Brain microvascular endothelial cell (primary cell): ENCODE measurements at regions not wholly inside any gene's neighbourhood (a gene's known extent, or its start where the extent isn't known, plus 50 kb on each side); places are given as distances from the start of the nearest gene placed in this dataset.
A peak's percentile ranks its signal among the peaks of the same experiment; 100 is the strongest.

ENCODE experiments used
- DNase-seq: peaks from one replicate; pipeline ENCODE4 v3.0.0-alpha.2; 2020
- H3K27ac ChIP-seq: fragments of 250-450 bp; sonication (Bioruptor Pico); 2 replicates; pipeline ENCODE4 v1.5.1; 2020; ENCODE audit warnings: mild to moderate bottlenecking, moderate library complexity
- H3K27me3 ChIP-seq: fragments of 250-450 bp; sonication (Bioruptor Pico); replicated peaks from 2 replicates; pipeline ENCODE4 v1.5.1; 2020; ENCODE audit warnings: mild to moderate bottlenecking
- H3K36me3 ChIP-seq: fragments of 250-450 bp; sonication (Bioruptor Pico); replicated peaks from 2 replicates; pipeline ENCODE4 v1.5.1; 2020; ENCODE audit warnings: mild to moderate bottlenecking
- H3K4me3 ChIP-seq: 2 replicates; pipeline ENCODE4 v1.5.1; 2011; ENCODE audit warnings: low read depth, mild to moderate bottlenecking, control low read depth, low read length, moderate library complexity
- in situ Hi-C: cut with HindIII; loops from 2 replicates; pipeline ENCODE4 v1.10.0; 2017; ENCODE audit warnings: low sequenced_read_pairs, low pct_ligation_motif_present
- TF ChIP-seq, protein P1 (sequence below): IDR thresholded peaks from 2 replicates; pipeline ENCODE4 v1.5.1; 2011; ENCODE audit warnings: low read depth, mild to moderate bottlenecking, moderate library complexity, low read length, control low read depth, inconsistent platforms; ENCODE audit errors: missing control alignments

DNA sequence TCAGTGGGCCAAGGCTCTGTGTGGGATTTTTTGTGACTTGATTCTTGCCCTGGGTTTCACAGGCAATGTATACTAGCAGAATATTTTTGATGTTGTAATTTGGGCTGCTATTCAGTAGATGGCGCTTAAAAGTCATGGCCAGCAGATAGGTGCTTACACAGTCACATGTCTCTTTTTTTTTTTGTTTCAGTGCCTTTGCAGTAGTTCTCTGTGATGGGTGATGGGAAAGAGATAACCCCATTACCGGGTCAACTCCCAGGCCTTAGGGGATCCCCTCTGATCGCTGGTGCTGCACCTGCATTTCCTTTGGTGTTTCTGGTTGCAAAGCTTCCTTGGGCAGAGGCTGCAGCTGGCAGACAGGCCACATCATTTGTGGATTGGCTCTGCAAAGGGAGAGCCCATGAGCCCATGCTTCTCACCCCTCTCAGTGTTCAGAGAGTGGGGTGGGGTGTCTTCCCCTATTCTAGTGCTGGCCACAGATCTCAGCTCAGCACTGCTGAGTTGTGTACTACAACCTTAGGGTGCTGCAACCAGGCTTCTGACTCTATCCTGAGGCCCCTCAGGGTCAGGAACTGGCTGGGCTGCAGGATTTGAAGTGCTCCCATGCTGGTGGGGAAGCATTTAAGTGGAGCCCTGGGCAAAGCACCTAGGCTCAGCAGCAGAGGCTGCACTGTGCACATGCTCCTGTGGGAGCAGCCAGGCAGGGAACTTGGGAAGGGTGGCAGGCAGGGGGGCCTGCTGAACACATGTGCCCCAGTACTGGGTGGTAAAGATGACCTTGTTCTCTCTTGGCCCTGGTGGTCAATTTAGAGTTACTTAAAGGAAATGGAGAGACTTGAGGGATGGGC is 219.8 kb upstream of the SPHKAP start:
- in situ Hi-C loops = no loop called here
- no peak overlapping the region for H3K27ac ChIP-seq
- H3K27me3 ChIP-seq = no peaks in the 10 kb centered on the region
- TF ChIP-seq, protein P1, sequence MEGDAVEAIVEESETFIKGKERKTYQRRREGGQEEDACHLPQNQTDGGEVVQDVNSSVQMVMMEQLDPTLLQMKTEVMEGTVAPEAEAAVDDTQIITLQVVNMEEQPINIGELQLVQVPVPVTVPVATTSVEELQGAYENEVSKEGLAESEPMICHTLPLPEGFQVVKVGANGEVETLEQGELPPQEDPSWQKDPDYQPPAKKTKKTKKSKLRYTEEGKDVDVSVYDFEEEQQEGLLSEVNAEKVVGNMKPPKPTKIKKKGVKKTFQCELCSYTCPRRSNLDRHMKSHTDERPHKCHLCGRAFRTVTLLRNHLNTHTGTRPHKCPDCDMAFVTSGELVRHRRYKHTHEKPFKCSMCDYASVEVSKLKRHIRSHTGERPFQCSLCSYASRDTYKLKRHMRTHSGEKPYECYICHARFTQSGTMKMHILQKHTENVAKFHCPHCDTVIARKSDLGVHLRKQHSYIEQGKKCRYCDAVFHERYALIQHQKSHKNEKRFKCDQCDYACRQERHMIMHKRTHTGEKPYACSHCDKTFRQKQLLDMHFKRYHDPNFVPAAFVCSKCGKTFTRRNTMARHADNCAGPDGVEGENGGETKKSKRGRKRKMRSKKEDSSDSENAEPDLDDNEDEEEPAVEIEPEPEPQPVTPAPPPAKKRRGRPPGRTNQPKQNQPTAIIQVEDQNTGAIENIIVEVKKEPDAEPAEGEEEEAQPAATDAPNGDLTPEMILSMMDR = no peak
- H3K36me3 ChIP-seq = no peaks in the 10 kb centered on the region
- DNase-seq = peak; percentile 22
- H3K4me3 ChIP-seq = no peak overlapping the region

DNA sequence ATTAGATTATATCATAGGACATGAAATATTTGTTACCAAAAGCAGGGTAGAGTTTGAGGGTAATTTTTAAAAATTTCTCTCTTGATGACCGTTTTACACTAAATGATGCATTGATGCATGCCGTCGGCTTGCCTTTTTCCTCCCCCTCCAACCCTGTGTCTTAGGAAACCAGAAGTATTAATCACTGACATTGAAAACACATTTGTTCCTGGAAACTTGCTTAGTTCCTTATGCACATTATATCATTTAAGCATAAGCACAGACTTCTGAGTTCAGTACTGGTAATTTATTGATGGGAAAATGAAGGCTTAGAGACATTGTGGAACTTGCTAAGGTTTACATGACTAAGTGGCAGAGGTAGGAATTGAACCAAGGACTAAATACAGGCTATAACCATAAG is 206.3 kb upstream of the SPHKAP start:
- Histone ChIP-seq H3K27ac (no peak overlapping the region), H3K4me3 (no peak overlapping the region), H3K27me3 (no peaks in the 10 kb centered on the region), H3K36me3 (no peaks in the 10 kb centered on the region)
- in situ Hi-C loops = no loop called here
- no peak for DNase-seq
- TF ChIP-seq, protein P1 = no peak

DNA sequence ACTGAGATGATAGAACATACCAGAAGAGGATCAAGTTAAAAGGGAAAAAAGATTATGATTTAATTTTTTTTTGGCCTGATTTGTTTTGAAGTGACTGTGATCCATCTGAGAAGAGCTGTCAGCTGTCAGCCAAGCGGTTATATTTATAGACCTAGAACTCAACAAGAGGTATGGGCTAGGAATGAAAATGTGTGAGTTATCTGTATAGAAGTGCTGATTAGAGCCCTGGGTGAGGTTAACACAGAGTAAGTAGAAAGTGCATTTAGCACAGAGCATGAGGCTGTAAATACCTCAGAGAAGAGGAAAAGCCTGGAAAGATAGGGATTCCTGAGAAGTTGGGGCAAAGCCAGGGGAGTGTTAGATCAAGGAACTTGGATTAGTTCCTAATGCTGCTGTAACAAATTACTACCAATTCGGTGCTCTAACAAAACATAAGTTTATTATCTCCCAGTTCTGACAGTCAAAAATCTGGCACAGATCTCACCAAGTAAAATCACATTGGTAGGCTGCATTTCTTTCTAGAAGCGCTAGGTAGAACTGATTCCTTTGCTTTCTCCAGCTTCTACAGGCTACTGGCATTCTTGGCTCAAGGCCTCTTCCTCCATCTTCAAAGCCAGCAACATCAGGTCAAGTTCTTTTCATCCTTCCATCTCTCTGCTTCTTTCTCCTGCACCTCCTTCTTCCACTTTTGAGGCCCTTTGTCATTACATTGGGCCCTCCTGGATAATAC is 197.4 kb upstream of the SPHKAP start:
- no peaks in the 10 kb centered on the region for H3K36me3 ChIP-seq
- no peaks in the 10 kb centered on the region for H3K27me3 ChIP-seq
- TF ChIP-seq, protein P1 = no peak
- H3K4me3 ChIP-seq = no peak overlapping the region
- no peak overlapping the region for H3K27ac ChIP-seq
- no peak for DNase-seq
- in situ Hi-C loops = no loop called here

DNA sequence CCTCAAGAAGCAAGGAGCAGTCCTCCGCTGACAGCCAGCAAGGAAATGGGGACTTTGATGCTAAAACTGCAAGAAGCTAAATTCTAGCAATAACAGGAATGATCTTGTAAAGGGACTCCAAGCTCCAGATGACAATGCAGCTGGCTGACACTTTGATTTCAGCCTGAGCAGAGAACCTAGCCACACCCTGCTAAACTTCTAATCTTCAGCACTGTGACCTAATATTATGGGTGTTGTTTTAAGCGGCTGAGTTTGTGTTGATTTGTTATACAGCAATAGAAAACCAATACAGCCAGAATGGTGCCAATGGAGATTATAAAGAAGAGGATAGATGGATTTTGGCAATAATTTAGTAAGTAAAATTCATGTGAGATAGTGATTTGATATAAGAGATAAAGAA is 196.7 kb upstream of the SPHKAP start:
- no peaks in the 10 kb centered on the region for H3K36me3 ChIP-seq
- H3K4me3 ChIP-seq = no peak overlapping the region
- in situ Hi-C loops = no loop called here
- H3K27ac ChIP-seq = no peak overlapping the region
- no peaks in the 10 kb centered on the region for H3K27me3 ChIP-seq
- TF ChIP-seq, protein P1 = no peak
- DNase-seq = no peak

DNA sequence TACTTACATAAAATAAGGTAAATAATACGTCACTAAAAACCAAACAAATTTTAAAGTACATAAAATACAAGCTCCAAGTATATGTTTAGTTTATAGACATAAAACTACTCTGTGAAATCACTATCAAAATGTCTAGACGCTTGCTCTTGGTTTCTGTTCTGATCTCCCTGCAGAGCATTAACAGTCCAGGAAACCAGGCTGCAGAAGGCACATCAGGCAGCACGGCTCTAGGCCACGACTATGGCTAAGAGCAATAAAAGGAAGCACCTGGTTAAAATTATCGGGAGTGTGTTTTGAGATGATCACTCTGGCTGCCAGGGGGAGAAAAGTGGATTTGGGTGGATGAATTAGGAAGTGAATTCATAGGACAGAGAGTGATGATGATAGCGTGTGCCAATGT is 196.0 kb upstream of the SPHKAP start:
- no peak overlapping the region for H3K27ac ChIP-seq
- TF ChIP-seq, protein P1 = no peak
- DNase-seq = no peak

More for the DNA sequence above, 196.0 kb upstream of the SPHKAP start:
- Histone ChIP-seq H3K36me3 (no peaks in the 10 kb centered on the region), H3K4me3 (no peak overlapping the region), H3K27me3 (no peaks in the 10 kb centered on the region)
- in situ Hi-C loops = no loop called here
